ELF-1 (cell line): ENCODE measurements at regions not wholly inside any gene's neighbourhood (a gene's known extent, or its start where the extent isn't known, plus 50 kb on each side); places are given as distances from the start of the nearest gene placed in this dataset.
"Not testable (repeated sequence)": the region's sequence is repeated elsewhere in the genome, so short reads cannot be mapped to it uniquely, and the experiment has no call there.

Experiments
- DNase-seq: peaks from one replicate; pipeline ENCODE4 v3.0.0-alpha.2; 2016; ENCODE audit warnings: low read depth, low spot score

DNA sequence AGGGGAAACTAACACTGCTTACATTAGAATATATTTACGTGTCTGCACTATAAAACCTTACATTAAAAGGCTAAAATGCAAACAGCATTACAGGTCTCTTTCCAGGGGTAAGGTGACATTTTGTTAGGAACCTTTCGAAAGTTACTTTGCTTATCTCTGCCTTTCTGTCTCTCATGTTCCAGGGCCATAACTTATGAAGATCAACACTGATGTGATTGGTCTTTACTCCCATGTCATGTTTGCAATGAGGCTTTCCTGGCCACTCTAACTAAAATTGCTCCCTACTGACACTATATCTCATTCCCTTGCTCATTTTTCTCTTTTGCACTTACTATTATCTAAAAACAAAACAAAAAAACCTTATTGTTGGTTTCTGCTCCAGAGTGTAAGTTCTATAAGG lies 119.0 kb downstream of the JRKL start:
- no peak for DNase-seq

DNA sequence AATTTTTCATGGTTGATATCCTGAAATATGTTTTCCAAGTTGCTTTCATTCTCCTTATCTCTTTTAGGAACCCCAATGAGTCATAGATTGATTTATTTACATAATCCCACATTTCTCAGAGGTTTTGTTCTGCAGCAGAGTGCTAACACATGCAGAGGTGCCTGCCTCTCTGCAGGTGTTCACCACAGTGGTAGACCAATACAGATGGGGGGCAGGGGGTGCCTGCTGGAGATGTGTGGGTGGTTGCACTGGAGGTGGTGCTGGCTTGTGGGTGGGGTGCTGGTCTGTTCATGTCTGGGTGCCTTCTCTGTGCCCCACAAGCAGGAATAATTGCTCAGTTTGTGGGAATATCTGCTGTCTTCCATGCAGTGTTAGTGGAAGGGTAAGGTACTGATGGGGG lies 131.1 kb downstream of the JRKL start:
- no peak for DNase-seq

DNA sequence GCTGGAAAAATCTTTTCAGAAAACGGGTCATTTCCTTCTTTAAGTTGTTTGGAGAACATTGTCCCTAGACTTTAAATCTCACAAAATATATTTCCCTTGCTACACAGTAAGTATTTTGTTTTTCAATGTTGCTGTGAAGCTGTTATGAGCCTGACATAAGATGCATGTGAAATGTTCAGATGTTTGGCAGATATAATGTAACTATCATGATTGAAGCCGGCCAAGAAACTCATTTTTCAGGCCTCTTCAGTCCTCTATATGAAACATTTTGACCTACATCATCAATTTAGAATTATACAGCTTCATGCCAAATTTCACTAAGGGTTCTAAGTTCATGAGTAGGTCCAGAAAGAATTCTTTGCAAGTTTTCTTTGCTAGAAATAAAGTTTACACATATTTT lies 133.8 kb downstream of the JRKL start:
- DNase-seq: no peak

DNA sequence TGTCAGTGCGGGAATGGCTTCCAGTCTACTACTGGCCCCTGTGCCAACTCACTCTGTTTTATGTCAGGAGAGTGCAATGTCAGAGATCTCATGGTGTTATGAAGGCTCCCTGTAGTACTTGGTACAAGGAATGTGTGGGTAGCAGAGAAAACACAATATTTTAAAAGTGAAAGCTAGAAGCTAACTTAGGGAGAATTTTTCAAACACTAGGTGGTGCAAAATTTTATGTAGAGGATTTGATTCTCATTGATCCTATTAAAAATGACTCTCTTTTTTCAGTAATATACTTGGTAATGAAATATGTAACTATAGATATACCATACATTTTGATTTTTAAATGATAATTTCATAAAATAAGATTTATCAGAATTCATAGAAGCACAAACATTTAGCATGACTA lies 134.7 kb downstream of the JRKL start:
- no peak for DNase-seq

DNA sequence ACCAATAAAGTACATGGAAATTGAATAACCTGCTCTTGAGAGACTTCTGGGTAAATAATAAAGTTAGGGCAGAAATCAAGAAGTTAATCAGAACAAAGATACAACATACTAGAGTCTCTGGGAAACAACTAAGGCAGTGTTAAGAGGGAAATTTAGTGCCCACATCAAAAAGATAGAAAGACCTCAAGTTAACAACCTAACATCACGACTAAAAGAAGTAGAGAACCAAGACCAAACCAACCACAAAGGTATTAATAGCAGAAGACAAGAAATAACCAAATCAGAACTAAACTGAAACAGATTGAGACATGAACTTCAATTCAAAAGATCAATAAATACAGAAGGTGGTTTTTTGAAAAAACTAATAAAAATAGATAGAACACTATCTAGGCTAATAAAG lies 140.7 kb downstream of the JRKL start:
- DNase-seq: no peak

DNA sequence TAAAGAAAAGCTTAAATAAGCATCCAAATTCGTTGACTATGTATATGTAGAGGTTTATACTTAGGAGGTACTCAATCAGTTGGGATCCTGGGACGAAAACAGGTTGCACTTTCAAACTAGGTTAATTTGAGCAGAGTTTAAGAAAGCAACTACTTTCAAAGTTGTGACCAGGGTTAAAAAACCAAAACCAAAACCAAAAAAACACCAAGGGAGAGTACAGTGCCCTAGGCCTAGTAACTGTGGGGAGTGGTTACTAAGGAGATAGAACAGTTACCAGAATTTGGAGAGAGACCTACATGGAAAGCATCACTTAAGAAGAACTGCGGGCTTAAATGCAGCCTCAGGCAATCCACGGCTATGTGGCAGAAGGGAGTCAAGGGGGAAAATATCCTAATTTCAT lies 148.3 kb downstream of the JRKL start:
- no peak for DNase-seq

DNA sequence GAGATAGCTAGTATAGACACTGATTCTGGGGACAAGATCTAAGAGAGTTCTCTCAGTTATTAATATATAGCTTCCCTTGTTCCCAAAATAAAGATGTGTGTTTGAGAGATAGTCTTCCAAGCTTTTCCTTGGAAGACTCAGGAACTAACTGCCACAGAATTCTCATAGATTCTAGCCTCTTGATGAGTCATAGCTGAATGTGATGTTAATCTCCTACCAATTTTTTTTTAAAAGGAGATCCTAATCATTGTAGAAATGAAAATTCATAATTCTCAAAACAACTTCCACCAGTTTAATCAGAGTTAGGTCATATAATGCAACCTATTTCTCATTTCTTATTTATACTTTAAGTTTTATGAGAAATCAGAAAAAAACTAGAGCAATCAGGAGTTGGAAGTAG lies 148.8 kb downstream of the JRKL start:
- DNase-seq: no peak

DNA sequence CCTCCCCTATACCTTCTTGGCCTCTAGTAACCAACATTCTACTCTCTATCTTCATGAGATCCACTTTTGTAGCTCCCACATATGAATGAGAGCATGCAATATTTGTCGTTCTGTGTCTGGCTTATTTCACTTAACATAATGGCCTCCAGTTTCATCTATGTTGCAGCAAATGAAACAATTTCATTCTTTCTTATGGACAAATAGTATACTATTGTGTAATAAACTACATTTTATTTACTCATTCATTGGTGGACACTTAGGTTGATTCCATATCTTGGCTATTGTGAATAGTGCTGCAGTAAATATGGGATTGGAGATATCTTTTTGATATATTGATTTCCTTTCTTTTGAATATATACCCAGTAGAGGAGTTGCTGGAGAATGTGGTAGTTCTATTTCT lies 151.1 kb downstream of the JRKL start:
- DNase-seq: no peak

DNA sequence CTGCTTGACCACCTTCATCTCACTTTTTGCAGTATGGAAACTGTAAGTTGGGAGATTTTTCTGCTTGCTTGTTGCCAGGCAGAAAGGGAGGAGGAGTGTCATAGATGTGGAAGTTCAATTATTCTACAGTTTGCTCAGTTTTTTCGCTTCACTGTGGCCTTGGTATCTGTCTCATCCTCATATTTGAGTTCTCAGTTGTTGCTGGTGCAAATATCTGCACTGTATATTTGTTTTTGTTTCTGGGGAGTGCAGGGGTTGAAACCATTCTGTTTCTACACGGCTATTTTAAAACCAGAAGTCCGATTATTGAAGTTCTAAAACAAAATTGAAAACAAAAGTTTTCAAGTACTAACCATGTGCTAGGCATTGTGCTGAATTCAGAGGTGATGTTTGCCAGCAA lies 153.4 kb downstream of the JRKL start:
- no peak for DNase-seq

DNA sequence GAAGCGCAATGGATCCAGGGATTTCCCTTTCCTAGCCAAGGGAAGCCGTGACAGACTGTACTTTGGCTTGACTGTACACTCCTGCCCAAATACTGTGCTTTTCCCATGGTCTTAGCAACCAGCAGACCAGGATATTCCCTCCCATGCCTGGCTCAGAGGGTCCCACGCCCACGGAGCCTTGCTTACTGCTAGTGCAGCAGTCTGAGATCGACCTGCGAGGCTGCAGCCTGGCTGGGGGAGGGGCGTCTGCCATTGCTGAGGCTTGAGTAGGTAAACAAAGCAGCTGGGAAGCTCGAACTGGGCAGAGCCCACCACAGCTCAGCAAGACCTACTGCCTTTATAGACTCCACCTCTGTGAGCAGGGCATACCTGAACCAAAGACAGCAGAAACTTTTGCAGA lies 155.4 kb downstream of the JRKL start:
- not testable (repeated sequence) for DNase-seq

DNA sequence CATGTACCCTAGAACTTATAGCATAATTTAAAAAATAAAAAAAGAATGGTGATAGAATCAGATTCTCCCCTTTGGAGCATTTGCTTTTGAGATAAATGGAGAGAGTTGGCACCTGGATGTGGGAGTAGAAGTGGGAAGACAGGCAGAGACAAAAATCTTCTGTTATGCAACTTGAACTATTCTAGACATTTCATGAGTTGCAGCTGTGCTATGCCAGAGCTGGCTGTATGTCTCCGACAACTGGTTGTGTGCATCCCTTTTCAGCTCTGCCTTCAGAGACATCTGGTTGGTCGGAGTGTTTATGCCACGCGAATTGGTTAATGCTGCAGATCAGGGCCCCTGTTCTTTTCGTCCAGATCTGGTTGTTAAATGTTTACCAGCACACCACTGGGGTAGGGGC lies 161.3 kb downstream of the JRKL start:
- no peak for DNase-seq

DNA sequence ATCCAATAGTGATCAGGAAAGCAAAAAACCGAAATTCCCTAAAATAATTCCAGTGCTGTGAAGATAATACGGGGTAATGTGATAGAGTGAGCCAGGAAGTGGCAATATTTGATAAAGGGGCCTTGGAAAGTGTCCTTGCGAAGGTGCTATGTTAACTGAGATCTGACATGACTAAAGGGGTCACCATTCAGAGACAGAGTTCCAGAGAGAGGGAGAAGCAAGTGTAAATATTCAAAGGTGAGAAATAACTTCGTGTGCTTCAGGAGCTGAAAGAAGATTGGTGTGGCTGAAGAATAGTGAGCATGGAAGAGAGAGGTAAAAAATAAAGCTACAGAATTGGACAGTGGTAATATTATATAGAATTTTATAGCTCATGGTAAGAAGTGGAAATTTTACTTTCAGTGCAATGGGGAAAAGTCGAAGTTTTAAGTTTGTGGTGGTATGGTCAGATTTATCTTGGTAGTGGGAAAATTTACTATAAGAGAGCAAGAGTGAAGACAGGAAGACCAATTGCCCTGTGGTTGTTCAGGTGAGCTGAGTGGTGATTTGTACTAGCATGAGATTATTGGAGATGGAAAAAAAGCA lies 164.5 kb downstream of the JRKL start:
- no peak for DNase-seq

DNA sequence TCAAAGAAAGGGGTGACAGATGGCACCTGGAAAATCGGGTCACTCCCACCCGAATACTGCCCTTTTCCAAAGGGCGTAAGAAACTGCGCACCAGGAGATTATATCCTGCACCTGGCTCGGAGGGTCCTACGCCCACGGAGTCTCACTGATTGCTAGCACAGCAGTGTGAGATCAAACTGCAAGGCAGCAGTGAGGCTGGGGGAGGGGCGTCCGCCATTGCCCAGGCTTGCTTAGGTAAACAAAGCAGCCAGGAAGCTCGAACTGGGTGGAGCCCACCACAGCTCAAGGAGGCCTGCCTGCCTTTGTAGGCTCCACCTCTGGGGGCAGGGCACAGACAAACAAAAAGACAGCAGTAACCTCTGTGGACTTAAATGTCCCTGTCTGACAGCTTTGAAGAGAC lies 166.0 kb downstream of the JRKL start:
- DNase-seq: not testable (repeated sequence)

DNA sequence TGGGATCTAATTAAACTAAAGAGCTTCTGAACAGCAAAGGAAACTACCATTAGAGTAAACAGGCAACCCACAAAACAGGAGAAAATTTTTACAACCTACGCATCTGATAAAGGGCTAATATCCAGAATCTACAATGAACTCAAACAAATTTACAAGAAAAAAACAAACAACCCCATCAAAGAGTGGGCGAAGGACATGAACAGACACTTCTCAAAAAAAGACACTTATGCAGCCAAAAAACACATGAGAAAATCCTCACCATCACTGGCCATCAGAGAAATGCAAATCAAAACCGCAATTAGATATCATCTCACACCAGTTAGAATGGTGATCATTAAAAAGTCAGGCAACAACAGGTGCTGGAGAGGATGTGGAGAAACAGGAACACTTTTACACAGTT lies 170.9 kb downstream of the JRKL start:
- not testable (repeated sequence) for DNase-seq

DNA sequence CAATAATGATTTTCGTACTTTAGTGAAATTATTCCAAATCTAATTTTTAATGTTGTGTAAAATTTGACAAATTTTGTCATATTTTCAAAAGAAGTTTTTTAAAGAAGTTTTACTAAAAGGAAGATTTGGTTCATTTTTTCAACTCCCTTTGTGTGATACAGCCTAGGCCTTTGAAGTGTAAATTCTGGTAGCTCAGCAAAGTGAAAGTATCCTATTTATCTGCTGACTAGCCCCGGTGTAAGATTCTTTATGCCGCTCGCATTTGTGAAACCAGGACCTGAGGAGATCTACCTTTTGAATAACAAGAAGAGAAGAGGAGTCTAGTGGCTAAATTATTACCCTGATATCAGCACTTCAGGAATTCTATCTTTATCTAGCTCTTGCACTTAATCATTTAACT lies 177.4 kb downstream of the JRKL start:
- DNase-seq: no peak

DNA sequence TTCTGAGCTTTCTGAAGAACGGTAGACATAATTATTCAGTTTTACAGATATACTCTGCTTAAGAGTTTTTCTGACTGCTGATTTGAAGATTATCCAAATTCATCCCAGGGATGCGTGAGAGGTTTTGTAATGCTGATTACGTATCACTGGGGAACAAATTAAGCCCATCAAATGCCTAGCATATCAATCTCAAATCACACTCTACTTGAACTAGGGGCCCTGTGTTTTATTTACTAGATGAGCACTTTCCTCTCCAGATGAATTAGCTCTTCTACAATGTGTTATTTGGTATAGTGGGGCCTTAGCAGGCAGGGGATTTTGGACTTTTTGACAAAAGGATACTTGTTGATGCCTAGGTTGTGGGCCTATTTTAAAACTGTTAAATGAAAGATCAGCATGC lies 177.9 kb downstream of the JRKL start:
- no peak for DNase-seq

DNA sequence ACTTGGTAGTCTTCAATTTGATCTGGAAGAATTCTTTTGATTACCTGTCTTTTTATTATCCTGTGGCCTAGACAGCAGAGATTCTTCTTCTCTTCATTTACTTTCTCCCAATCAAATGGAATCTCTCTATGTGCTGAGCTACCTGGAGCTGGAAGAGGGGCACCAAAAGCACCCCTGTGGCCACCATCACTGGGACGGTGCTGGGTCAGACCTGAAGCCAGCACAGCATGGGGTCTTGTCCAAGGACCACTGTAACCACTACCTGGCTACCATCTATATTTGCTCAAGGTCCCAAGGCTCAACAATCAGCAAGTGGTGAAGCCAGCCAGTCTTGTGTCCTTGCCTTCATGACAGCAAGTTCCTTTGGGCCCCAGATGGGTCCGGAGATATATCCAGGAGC lies 186.6 kb downstream of the JRKL start:
- DNase-seq: no peak

DNA sequence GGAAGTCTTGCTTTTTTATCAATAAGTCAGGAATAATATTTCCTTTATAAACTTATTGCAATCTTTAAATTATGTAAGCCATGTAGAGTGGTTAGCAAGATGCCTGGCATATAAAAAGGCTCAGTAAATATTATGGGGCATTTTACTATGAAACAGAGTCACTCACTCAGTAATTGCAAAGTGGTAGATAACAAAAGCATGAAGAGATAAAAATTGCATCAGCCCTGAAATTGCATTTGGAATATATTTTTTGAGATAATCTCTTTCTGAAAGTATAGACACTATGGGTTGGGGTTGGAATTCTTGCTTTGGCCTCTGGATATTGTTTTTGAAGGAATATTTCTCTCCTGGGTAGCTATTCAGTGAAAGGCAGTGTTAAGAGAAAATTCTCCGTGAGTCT lies 188.6 kb downstream of the JRKL start:
- DNase-seq: no peak

DNA sequence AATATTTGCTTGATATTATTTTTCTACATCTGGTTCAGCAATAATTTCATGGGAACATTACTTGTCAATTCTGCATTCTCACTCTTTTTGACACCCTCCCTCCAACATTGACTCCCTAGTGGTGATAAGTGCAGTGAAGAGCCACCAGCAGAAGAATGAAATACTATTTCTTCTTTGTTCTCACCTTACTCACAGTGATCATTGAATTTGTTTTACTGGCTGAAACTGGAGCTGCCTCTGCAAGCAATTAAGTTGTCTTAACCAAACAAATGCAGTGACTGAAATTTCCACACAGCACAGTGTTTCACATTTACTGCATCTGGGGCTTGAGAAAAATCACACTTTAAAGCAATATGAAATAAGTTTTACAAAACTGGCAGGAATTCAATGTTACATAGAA lies 189.8 kb downstream of the JRKL start:
- no peak for DNase-seq

DNA sequence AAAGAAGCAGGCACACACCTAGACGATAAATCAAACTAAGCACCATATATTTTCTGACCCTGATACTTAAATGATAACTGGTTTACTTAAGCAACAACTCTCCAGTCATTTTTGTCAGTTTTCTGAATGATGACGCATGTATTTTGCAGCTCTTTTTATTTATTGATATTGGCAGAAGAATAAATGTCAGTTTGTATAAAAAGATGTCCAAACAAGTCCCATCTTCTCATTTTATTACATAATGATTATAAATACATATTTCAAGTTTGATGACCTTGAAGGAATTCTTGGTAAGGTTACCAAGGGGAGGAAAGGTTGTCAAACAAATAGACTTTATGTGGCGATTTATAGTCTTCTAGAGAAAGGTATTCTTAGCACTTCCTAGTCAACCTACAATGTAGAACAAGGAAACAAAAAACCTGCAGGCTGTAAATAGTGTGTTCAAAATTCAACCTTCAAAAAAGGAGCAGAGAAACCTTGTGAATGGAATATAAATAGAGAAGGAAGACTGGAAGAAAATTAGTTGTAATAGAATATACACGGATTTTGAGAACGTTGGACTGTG lies 190.7 kb downstream of the JRKL start:
- no peak for DNase-seq

DNA sequence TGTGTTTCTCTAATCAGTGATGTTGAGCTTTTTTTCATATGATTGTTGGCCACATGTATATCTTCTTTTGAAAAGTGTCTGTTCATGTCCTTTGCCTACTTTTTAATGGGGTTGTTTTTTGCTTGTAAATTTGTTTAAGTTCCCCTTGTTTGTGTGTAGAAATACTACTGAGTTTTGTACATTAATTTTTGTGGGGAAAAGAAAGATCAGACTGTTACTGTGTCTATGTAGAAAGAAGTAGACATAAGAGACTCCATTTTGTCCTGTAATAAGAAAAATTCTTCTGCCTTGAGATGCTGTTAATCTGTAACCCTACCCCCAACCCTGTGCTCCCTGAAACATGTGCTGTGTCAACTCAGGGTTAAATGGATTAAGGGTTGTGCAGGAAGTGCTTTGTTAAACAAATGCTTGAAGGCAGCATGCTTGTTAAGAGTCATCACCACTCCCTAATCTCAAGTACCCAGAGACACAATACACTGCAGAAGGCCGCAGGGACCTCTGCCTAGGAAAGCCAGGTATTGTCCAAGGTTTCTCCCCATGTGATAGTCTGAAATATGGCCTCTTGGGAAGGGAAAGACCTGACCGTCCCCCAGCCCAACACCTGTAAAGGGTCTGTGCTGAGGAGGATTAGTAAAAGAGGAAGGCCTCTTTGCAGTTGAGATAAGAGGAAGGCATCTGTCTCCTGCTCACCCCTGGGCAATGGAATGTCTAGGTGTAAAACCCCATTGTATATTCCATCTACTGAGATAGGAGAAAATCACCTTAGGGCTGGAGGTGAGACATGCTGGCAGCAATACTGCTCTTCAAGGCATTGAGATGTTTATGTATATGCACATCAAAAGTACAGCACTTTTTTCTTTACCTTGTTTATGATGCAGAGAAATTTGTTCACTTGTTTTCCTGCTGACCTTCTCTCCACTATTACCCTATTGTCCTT lies 196.4 kb downstream of the JRKL start:
- DNase-seq: peak; percentile 57

DNA sequence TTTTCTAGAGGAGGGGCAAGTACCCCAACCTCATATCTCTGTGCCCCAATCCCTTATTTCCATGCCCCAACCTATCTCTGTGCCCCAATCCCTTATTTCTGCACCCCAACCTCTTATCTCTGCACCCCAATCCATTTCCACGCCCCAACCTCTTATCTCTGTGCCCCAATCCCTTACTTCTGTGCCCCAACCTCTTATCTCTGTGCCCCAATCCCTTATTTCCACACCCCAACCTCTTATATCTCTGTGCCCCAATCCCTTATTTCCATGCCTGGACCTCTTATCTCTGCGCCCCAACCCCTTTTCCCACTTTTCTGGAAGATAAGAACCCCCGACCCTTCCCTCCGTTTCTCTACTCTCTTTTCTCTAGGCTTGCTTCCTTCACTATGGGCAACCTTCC lies 199.0 kb downstream of the JRKL start:
- not testable (repeated sequence) for DNase-seq

DNA sequence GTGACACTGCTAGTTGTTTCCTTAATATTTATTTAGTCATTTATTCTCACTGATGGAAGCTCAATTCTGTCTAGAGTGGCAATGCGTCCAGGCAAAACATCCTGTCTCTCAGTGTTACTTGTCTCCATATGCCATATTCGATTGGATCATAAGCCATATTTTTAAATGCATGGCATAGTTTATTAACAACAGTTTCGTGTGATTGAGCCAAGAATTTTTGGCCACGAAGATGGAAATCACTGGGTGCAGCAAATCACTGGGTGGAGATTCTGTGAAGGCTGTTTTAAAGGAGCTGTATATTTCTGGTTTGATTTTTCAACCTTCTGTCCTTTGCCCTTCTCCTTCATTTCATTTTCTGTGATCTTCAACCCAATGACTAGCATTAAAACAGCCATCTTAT lies 205.2 kb downstream of the JRKL start:
- no peak for DNase-seq
